Gastroesophageal sphincter (tissue), 3 donors: ENCODE measurements at regions not wholly inside any gene's neighbourhood (a gene's known extent, or its start where the extent isn't known, plus 50 kb on each side); places are given as distances from the start of the nearest gene placed in this dataset.

Experiments
- POLR2A ChIP-seq, 2 donors: fragments of 450-650 bp; IDR thresholded peaks; one replicate each; pipeline ENCODE4 v1.6.1; 2017; ENCODE audit warnings: antibody characterized with exemption in 2 of 2, mild to moderate bottlenecking in 2 of 2, moderate library complexity in 1 of 2
- TF ChIP-seq, protein P1 (sequence below), 4 experiments: fragments of 200-600 bp in 2 of 4; fragments of 450-650 bp in 2 of 4; sonication (generic) in 1 of 4; IDR thresholded peaks; one replicate each; pipeline ENCODE4 v1.5.1; 2017 to 2019; ENCODE audit warnings: antibody characterized with exemption in 4 of 4, mild to moderate bottlenecking in 2 of 4, moderate library complexity in 2 of 4

DNA sequence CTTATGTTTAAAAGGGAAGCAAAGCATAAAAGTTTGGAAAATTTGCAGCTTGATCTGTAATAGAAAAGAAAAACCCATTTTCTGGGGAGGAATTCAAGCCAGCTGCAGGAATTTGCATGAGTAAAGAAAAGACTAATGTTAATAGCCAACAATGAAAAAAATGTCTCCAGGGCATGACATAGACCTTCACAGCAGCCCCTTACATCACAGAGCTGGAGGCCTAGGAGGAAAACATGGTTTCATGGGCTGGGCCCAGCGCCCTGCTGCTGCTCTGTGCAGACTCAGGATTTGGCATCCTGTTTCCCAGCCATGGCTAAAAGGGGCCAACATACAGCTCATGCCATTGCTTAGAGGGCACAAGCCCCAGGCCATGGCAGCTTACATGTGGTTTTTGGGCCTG is 411.6 kb upstream of the MC4R start:
- TF ChIP-seq, protein P1, sequence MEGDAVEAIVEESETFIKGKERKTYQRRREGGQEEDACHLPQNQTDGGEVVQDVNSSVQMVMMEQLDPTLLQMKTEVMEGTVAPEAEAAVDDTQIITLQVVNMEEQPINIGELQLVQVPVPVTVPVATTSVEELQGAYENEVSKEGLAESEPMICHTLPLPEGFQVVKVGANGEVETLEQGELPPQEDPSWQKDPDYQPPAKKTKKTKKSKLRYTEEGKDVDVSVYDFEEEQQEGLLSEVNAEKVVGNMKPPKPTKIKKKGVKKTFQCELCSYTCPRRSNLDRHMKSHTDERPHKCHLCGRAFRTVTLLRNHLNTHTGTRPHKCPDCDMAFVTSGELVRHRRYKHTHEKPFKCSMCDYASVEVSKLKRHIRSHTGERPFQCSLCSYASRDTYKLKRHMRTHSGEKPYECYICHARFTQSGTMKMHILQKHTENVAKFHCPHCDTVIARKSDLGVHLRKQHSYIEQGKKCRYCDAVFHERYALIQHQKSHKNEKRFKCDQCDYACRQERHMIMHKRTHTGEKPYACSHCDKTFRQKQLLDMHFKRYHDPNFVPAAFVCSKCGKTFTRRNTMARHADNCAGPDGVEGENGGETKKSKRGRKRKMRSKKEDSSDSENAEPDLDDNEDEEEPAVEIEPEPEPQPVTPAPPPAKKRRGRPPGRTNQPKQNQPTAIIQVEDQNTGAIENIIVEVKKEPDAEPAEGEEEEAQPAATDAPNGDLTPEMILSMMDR (IDR thresholded peaks at IDR 0.05) = no peak
- no peak for TF ChIP-seq POLR2A (IDR thresholded peaks at IDR 0.05)
